ENCODE measurements at regions not wholly inside any gene's neighbourhood (a gene's known extent, or its start where the extent isn't known, plus 50 kb on each side); places are given as distances from the start of the nearest gene placed in this dataset.

DNA sequence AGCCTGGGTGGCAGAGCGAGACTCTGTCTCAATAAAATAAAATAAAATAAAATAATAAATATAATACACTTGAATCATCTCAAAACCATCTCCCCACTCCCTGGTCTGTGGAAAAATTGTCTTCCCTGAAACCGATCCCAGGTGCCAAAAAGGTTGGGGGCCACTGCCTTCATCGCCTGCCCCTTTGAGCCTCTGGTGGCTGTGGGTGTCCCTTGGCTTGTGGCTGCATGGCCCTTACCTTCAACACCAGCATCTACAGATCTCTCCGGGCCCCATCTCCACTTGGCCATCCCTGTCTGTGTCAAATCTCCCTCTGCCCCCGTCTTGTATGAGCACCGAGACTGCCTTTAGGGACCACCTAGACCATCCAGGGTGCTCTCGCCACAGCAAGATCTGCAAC lies 177.3 kb downstream of the SEC14L1 start:
- no peak for DNase-seq
- in situ Hi-C loops (cut with HindIII; ENCODE audit: low pct_ligation_motif_present, low pct_unique_long_range_greater_than_20kb, low sequenced_read_pairs) = no loop called here

DNA sequence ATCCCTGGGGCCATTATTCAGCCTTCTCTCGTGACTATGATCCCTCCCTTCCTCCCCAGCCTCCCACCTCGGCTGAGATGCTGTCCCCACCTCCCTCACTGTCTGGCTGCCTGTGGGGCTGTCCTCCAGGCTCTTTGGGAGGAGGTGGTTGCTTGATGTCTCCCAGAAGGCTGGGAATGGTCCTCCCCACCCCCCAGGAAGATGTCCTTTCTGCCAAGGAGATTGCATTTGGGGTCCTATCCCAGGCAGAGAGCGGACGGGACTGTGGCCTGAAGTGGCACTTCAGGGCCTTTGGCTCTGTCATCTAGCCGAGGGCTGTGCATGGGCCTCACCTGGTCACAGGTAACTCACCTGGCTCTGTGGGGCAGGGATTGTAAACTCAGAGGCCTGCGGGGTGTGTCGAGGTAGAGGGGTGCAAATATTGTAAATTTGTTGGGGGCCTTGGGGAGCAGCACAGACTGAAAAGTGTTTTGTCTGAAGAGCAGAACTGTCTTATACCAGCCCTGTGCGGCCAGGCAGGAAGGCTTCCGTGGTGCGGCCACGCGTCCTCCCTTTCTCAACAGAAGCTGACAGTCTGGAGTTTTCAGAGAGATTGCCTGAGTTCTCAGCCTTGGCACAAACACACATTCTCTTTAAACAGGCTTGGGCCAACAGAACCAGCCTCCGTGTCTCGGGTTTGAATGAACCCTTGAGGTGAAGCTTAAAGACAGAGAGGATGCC lies 177.9 kb downstream of the SEC14L1 start:
- in situ Hi-C loops (cut with HindIII; ENCODE audit: low pct_ligation_motif_present, low pct_unique_long_range_greater_than_20kb, low sequenced_read_pairs) = no loop called here
- DNase-seq = peak; percentile 42

DNA sequence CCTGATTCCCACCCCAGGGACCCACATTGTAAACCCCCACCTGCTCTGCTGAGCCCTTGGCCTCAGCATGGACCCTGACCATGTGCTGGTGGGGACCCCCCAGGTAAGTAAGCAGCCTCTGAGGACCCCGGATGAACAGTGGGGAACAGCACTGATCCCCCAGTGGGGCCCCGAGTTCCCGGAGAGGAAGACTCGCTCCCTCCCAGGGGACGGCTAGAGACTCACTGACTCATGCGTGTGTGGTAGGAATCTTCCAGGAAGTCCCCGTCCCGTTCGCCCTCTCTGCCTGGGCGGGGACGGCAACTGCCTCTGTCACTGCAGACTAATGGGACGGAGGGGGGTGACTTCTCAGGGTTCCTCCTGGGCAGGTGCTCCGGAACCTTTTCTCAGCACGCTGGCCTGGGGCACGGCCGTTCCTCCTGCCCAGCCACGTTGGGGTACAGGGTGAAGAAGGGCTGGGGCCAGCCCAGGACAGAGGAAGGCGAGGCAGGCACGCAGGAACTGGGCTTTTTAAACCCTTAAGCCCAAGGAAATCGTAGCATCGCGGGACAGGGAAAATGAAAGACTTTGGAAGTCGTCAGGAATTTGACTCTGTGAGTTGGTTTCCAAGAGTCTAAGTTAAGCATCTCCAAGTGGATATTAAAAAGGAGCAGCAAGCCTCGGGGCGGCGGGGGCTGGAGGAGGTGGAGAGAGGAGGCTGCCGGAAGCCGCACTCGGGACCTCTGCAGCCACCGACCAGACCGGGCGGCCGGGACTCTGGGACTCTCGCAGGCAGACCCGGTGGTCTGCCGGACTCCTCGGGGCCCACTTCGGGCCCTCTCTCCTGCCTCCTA lies 178.7 kb downstream of the SEC14L1 start:
- in situ Hi-C loops (cut with HindIII; ENCODE audit: low pct_ligation_motif_present, low pct_unique_long_range_greater_than_20kb, low sequenced_read_pairs) = no loop called here
- peak; percentile 89 for DNase-seq

DNA sequence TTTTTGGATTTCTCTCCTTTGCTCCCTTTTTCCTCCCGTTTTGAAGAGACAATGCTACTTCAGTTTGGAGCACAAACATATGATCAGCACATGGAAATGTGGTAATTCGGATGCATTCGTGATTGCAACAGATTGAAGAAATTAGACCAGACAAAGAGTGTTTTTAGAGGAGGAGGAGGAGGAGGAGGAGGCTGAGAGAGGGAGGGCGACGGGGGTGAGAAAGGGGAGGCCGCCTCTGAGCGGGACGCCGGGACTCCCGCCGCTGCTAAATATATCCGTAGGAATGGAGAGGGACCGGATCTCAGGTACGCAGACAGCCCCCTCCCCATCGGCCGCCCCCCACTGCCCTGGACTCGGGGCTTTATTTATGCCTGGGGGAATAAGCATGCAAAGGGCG lies 179.3 kb downstream of the SEC14L1 start:
- peak; percentile 24 for DNase-seq
- in situ Hi-C loops (cut with HindIII; ENCODE audit: low pct_ligation_motif_present, low pct_unique_long_range_greater_than_20kb, low sequenced_read_pairs) = no loop called here

DNA sequence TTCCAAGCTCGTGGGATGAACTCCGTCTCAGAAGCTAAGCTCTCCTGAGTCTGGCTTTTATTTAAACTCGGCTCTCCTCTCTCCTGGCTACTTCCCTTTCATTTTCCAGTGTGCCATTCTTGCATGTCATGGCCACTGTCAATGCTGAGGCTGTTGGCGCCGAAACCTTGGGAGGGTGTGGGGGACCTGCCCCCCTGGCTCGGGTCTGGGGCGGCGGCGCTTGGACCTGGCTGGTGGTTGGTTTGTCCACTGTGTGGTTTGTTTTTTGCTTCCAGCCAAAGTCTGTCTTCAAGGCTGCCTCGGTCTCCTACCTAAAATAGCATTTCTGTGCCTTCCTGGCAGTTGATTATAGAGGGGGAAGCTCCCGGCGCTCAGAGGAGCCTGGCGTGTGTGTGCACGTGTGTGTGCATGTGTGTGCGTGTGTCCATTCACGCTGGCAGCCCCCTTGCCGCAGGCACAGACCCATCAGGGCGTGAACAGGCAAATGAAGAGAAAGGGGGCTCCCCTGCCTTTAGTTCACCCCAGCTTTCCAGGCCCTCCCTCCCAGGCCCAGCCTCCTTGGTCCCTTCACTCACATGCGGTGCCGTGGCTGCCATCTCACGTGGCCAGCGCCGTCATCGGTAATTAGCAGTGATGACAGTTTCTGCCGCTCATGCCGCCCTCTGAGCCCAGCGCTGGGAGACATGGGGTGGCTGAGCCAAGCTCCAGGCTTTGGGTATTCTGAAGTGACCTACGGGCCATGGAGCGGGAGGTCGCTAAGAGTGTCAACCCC lies 179.9 kb downstream of the SEC14L1 start:
- DNase-seq = peak; percentile 44
- in situ Hi-C loops (cut with HindIII; ENCODE audit: low pct_ligation_motif_present, low pct_unique_long_range_greater_than_20kb, low sequenced_read_pairs) = no loop called here

DNA sequence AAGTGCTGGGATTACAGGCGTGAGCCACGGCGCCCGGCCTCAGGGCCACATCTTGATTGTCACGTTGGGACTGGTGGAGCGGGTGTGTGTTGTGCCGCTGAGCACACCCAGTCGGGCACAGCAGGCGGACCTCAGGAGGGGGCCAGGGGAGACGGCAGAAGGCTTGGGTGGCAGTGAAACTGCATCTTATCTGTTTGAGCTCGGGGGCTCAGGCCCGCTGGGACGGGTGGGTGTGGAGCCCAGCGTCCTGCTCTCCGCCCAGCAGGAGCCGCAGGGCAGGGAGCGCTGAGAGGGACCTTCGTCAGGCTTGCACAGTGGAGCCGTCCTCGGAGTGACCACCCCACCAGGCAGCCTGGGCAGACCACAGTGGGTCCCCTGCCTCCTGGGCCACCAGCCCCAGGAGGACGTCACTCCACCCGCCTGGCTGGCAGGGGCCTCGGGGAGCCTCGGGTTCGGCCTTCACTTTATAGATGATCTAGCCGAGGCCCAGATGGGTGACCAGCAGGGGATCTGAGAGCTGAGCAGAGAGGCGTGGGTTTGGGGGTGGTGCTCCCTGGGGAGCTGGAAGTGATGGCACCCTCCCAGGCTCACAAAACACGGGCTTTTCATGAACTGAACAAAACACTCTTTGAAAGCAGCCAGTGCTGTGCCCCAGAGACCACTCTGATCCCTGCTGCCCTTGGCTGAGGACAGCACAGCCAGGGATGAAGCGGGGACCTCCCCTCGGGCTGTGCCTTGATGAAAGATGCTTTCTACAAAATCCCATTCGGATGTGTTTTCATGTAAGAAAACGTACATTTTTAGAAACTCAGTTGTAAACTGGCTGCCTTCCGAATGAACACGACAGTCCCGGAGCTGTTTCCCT lies 181.1 kb downstream of the SEC14L1 start:
- no peak for DNase-seq
- in situ Hi-C loops (cut with HindIII; ENCODE audit: low pct_ligation_motif_present, low pct_unique_long_range_greater_than_20kb, low sequenced_read_pairs) = no loop called here

DNA sequence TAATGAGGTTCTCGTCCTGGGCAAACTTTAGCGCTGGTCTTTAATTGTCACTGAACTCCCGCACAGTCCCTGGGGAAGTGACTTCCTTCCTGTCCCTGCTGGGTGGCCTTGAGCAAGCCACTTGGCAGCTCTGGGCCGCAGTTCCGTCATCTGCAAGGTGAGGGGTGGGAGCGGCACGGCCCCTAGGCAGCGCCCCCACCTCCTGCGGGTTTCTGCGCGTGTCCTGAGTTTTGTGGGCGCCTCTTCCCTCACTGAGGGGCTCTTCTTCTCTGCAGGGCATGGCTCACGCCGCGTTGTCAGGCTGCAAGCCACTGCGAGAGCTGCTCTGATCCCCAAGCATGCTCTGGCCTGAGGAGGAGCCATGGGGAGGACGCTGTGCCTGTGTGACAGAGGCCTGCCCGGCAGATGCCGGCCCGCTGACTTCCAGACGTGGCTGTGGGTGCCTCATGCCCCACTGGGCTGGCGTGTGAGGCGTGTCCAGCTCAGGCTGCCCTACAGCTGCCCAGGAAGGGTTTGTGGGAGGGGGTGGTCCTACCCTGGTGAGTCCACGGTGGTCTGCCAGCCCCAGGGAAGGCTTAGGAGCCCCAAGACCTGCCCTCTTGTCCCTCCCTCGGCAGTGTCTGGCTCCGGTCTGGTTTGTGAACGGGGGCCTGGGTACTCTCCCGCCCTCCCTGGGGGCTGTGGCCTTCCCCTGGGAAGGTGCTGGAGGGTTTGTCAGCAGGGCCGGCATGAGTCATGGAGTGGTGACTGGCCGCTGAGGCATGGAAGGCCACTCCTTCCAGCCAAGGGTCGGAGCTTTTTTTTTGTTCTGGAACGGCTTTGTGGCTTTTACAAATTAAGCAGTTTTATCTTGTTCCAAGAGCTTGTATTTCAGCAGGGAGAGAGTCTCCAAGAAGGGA lies 182.0 kb downstream of the SEC14L1 start:
- in situ Hi-C loops (cut with HindIII; ENCODE audit: low pct_ligation_motif_present, low pct_unique_long_range_greater_than_20kb, low sequenced_read_pairs) = no loop called here
- DNase-seq = peak; percentile 98

DNA sequence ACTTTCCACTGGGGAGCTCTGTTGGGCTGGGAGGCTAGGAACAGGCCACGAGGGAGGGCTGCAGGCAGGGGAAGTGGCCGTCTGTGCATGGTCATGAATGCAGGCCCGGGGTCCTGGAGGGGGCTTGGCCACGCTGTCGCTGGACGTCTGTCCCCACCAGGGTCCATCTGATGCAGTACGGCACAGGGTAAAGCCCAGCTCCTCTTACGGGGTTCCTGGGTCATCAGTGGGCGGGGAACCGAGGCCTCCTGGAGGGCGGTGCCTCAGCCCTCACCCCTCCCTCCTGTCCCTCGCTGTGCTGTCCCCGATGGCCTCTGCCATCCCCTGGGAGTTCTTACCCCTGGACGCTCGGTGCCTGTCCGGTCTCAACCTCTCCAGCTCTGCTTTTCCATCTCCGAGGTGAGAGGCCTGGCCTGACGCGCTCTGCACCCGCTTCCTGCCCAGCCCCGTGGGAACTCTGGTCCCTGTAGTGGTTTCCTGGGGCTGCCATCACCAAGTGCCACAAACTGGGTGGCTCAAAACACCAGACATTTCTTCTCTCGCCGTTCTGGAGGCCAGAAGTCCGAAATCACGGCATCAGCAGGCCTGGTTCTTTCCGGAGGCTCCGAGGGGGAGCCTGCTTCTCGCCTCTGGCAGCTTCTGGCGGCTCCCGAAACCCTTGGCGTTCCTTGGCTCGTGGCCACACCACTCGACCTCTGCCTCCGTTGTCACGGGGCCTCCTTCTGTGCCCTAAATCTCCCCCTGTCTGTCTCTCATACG lies 182.8 kb downstream of the SEC14L1 start:
- in situ Hi-C loops (cut with HindIII; ENCODE audit: low pct_ligation_motif_present, low pct_unique_long_range_greater_than_20kb, low sequenced_read_pairs) = no loop called here
- DNase-seq = peak; percentile 65

DNA sequence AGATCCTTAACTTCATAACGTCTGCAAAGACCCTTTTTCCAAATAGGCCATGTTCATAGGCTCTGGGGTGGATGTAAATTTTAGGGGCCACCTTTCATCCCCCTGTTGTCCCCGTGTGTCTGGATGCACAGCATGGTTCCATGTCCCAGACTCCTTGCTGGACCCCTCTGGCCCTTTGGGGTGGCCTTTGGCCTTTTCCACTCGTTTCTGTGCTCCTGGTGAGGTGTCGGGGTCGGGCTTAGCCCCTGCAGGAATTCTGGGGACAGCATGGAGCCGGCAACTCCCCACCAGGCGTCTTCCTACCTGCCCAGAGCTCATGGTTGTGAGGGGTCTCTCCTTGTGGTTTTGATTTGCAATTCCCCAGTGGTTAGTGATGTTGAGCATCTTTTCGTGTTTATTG lies 183.5 kb downstream of the SEC14L1 start:
- in situ Hi-C loops (cut with HindIII; ENCODE audit: low pct_ligation_motif_present, low pct_unique_long_range_greater_than_20kb, low sequenced_read_pairs) = no loop called here
- DNase-seq = no peak

DNA sequence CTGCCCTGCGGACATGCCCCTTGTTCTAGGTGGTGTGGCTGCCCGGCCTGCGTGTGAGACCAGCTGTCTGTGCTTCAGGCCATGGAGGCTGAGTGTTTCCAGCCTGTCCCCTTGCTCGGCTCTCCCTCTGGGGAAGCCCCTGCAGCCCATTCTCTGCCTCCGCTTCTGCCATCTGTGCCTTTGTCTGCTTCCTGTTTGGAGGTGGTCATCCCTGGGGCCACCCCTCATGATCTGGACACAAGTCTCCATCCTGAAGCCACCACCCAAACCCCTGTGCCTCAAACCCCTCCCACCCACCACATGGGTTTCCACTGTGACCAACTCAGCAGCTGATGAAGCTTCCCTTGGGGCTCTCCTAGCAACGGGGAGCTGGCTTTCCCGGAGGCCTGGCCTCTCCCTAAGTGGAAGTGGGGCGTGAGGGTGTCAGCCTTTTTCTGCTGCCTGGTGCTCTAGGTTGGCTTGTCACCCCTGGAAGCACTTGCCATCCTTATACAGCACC lies 184.9 kb downstream of the SEC14L1 start:
- in situ Hi-C loops (cut with HindIII; ENCODE audit: low pct_ligation_motif_present, low pct_unique_long_range_greater_than_20kb, low sequenced_read_pairs) = loop anchor here (25.0 kb wide), 1 partner anchor 112 kb away; no protein-coding TSS in a partner anchor
- DNase-seq = no peak

DNA sequence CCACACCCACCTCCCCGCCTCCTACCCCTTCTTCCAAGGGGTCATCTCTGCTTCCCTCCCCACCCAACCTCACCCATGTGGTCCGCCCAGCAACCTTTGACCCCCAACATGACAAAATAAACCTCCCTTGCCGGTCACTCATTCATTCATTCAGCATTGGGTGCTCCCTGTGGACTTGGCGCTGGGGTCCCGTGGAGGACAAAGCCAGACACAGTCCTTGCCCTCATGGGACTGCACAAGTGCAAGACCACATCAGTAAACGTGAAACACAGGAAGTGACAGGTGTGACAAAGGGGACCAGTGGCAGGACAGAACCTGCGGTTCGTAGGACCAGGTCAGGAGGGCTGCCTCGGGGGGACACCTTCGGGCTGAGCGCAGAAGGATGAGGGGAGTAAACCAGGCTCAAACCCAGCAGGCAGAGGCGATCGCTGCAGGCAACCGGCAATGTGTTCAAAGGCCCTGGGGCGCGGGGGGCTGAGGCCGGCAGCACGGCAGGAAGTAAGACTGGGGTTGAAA lies 185.4 kb downstream of the SEC14L1 start:
- DNase-seq = no peak
- in situ Hi-C loops (cut with HindIII; ENCODE audit: low pct_ligation_motif_present, low pct_unique_long_range_greater_than_20kb, low sequenced_read_pairs) = loop anchor here (25.0 kb wide), 1 partner anchor 111 kb away; no protein-coding TSS in a partner anchor

DNA sequence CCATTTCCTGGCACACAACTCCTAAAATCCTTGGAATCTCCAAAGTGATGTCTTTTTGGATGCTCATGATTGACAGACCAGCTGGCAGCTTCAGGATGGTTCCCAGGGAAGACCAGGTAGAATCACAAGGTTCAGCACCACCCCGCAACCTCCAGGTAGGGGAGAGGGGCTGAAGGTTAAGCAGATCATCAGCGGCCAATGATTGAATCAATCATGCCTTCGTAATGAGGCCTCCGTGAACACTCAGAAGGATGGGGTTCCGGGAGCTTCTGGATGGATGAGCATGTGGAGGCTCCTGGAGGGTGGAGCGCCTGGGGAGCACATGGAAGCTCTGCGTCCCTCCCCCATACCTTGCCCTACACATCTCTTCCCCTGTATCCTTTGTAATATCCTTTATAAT lies 185.9 kb downstream of the SEC14L1 start:
- no peak for DNase-seq
- in situ Hi-C loops (cut with HindIII; ENCODE audit: low pct_ligation_motif_present, low pct_unique_long_range_greater_than_20kb, low sequenced_read_pairs) = loop anchor here (25.0 kb wide), 1 partner anchor 111 kb away; no protein-coding TSS in a partner anchor

DNA sequence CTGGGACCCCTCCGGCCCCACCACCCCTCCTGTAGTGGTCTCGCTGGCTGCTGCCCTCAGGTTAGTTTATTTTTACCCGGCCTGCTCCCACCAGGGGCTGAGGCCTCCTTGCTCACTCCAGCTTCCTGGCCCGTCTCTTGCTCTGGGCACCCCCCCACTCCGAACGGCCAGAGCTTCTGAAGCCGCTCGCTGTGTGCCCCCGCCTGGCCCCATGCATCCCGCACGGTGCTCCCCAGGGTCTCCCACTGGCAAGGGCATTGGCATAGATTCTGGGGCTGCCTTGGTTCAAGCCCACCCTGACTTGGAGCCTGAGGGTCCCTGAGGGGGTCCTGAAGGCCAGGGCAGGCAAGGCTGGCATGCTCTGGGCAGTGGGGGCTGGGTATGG lies 186.4 kb downstream of the SEC14L1 start:
- in situ Hi-C loops (cut with HindIII; ENCODE audit: low pct_ligation_motif_present, low pct_unique_long_range_greater_than_20kb, low sequenced_read_pairs) = loop anchor here (25.0 kb wide), 1 partner anchor 110 kb away; no protein-coding TSS in a partner anchor
- no peak for DNase-seq

DNA sequence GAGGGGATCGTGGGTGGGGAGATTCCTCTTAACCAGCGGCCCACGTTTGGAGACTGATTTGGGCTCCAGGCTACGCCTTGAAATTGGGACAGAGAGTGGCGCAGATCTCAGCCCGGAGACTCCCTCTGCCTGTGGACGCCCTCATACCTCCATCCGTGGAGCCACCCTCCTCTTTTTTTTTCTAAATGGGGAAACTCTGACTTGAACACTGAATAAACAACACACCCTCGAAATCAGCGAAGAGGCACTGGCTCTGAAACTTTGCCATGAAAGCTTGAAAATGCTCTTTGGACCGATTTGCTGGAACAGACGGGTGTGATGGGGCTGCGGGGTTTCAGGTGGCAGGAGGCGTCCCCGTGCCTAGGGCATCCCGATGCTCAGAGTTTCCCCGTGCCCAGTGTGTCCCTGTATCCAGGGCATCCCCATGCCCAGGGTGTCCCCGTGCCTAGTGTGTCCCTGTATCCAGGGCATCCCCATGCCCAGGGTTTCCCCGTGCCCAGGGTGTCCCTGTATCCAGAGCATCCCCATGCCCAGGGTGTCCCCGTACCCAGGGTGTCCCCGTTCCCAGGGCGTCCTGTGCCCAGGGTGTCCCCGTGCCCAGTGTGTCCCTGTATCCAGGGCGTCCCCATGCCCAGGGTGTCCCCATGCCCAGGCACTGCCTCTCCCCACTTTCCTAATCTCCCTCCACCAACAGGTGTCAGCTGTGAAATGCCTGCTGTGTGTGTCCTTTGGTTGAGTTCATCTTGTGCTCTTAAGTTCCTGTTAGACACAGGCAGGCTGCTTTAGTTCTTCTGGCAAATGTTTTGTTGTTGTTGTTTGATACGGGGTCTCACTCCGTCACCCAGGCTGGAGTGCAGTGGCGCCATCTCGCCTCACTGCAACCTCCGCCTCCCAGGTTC lies 187.0 kb downstream of the SEC14L1 start:
- in situ Hi-C loops (cut with HindIII; ENCODE audit: low pct_ligation_motif_present, low pct_unique_long_range_greater_than_20kb, low sequenced_read_pairs) = loop anchor here (25.0 kb wide), 1 partner anchor 109 kb away; no protein-coding TSS in a partner anchor

More for the DNA sequence above, 187.0 kb downstream of the SEC14L1 start:
- no peak for DNase-seq

Measured in ACHN (cell line).